ENCODE measurements at regions not wholly inside any gene's neighbourhood (a gene's known extent, or its start where the extent isn't known, plus 50 kb on each side); places are given as distances from the start of the nearest gene placed in this dataset.
A peak's percentile ranks its signal among the peaks of the same experiment; 100 is the strongest.

- no peak for DNase-seq (ENCODE audit: low read depth in 2 of 2)
Observed at GRCh38 chr17:79314617-79315357, 240.2 kb downstream of the ENGASE start.

DNA sequence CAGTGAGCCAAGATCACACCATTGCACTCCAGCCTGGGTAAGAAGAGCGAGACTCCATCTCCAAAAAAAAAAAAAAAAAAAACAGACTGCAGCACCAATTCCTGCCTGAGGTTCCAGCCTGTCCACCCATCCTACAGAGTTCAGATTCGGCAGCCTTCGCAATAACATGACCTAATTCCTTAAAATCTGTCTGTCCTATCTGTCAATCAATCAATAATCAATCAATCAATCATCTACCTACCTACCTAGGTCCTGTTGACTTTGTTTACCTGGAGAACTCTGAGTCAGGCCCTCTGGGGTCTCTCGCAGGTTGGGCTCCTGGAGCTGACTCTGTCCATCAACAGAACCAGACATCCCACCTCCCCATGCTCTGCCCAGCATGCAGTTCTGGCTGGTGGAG lies 236.7 kb downstream of the ENGASE start:
- DNase-seq (ENCODE audit: low read depth in 2 of 2): no peak

GRCh38 chr17:79306424-79307318 lies 232.0 kb downstream of the ENGASE start:
- DNase-seq (ENCODE audit: low read depth in 2 of 2): no peak

- no peak for DNase-seq (ENCODE audit: low read depth in 2 of 2)
Observed at GRCh38 chr17:79305768-79306423, 231.3 kb downstream of the ENGASE start.

GRCh38 chr17:79305376-79305767 lies 230.7 kb downstream of the ENGASE start:
- no peak for DNase-seq (ENCODE audit: low read depth in 2 of 2)

DNA sequence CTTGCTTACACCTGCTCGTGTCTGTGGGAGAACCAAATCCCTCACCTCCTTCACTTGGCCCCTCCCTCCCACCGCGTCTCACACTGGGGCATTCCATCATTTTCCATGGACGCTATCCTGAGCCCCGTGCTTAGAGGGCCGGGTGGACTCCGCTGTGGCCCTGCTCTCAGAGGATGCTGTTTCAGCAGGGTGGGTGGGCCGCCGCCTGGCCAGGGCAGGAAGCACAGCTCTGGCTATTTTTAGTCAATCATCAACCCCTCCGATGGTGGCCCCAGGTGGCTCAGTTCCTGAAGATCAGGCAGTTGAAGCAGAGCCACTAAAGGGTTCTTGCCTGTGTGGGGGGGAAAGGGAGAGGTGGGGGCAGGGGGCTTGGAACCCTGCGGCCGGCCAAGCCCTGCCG lies 230.3 kb downstream of the ENGASE start:
- no peak for DNase-seq (ENCODE audit: low read depth in 2 of 2)

DNA sequence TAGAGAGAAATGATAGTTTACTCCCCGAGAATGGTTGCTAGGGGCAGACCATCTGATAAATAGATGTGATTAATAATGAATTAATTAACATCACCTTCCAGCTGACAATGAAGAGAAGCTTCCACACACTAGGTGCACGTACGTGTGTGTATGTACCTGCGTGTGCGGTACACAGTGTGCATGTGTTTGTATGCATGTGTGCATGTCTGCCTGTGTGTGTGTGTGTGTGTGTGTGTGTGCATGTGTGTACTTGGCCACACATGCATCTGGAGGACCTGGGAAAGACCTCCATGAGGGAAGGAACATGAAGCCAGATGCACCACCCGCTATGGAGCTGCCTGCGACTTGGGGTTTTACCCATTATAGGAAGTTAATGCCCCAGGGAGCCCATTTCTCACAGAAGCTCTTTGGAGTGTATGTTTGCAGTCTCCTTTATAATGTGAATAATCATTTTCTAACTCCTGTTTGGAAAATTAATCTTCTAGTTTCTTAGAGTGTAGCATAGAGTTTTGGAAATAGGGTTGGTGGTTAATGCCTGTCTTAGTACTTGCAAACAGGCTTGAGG lies 229.1 kb downstream of the ENGASE start:
- DNase-seq (ENCODE audit: low read depth in 2 of 2): no peak

DNA sequence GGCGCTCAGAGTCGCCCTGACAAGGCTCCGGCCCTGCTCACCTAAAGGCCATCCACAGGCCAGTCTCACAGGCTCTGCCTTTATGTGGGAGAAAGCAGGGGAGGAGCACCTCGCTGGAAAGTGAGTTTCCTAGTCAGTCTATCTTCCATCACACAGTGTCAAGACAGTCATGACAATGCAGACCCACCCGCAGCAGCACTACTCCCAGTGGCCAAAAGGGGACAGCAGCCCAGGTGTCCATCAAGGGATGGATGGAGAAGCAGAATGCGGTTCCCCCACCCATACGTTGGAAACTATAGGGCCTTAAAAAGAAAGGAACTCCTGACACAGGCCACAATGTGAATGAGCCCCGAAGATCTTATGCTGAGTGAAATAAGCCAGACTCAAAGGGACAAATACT lies 226.8 kb downstream of the ENGASE start:
- no peak for DNase-seq (ENCODE audit: low read depth in 2 of 2)

GRCh38 chr17:79299349-79299748 lies 224.7 kb downstream of the ENGASE start:
- DNase-seq (ENCODE audit: low read depth in 2 of 2): no peak

DNA sequence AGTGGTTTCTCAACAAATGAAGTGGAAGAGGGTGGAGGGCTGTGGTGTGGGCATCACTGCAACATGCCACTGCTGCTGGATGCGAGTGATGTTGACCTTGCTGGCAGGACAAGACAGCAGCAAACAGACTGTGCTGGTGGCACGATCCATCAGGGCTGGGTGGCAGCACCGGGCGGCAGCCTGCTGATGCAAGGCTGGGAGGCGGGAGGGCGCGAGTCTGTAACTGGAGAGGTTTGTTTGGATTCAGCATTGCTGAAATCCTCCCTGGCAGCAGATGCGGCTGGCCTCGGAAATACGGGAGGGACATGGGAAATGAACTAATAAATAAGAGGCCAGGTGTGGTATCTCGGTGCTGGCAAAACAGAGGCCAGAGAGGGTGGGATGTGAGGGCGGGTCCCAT lies 224.2 kb downstream of the ENGASE start:
- no peak for DNase-seq (ENCODE audit: low read depth in 2 of 2)

GRCh38 chr17:79296243-79296642 lies 221.6 kb downstream of the ENGASE start:
- no peak for DNase-seq (ENCODE audit: low read depth in 2 of 2)

DNA sequence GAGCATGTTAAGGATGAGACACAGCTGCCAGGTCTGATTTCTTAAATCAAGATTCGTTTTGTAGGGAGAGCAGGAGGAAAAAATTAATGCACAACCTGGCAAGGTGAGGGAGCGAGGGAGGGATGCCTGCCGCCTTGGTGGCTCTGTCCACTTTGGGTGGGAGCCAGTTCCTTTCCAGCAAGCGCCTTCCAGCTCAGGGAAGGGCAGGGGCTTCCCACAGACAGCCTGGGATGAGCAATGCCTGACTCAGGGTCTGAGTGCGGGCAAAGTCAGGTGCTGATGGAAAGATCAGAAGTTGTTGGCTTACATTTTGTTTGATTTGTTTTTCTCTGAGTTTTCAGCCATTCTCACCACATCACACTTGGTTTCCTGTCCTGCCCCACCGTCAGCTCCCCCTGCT lies 220.7 kb downstream of the ENGASE start:
- DNase-seq (ENCODE audit: low read depth in 2 of 2): no peak

DNA sequence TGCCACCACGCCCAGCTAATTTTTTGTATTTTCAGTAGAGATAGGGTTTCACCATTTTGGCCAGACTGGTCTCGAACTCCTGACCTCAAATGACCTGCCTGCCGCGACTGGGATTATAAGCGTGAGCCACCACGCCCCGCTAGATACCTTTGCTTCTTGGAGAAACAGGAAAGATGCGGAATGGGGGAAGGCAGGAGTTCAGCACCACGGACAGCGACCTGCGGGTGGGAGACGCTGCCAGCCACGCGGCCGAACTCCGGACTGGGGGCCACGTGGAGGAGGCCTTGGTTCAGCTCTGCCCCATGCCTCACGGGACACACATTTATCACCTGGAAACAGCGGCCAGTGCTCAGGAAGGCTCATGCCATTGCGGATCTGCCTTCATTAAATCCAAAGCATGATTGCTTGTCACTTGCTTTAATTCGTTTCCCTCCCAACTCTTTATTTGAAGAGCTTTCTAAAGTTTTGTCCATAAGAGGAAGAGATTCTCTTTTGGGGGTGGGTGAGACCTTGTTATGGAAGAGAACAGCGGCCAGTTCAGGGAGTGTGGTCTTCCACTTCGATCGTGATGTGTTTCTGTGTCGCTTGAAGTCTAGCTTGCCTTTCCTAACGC lies 219.9 kb downstream of the ENGASE start:
- DNase-seq (ENCODE audit: low read depth in 2 of 2): peak; percentile 13 to 31

DNA sequence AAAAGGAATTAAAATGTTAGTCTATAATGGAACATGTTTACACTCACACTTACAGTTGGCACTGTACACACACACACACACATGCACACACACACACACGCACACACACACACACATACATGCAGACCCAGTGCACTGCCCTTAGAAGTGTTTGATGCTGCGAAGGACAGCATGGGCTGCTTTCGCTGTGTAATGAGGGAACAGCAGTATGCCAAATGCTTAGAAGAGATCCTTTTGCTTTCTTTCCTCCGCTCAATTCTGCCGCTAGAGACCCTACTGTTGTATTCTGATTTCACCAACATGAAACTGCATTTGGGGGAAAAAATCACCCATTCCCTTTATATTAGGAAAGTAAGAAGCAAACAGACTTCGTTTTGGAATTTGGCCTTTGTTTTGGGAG lies 217.9 kb downstream of the ENGASE start:
- no peak for DNase-seq (ENCODE audit: low read depth in 2 of 2)

DNA sequence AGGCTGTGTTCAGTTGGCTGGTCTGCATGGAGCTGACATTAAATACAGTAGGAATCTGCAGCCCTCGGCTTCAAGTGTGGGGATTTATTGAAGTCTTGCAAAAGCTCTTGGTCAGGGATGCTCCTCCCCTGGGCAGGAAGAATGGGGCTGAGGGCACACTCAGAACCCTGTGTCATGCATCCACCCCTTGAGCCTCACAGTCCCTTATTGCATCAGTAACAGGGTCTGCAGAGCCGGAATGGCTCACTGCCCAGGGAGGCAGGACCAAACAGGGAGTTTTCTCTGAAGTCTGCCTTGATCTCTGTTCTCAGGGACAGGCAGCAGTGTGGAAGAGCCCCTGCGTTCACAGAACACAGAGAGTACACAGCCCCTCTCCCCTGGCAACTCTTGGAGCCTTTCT lies 216.8 kb downstream of the ENGASE start:
- no peak for DNase-seq (ENCODE audit: low read depth in 2 of 2)

DNA sequence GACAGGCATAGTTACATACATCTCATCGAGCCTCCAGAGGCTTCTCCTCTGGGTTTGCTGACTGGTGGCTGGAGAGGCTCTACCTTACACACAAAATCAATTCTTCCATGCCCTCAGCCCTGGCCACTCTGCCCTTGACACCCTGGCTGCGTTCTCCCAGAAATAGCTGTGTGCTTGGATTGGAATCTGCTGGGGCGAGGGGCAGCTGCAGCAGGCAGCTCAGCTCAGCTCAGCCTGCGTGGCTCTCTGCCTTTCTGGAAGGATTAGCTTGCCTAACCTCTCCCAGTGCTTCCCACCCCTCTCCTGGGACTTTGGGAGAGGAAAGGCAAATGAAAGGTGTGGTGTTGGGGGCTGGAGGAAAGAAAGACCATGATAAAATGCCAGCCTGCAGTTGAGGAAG lies 216.1 kb downstream of the ENGASE start:
- DNase-seq (ENCODE audit: low read depth in 2 of 2): no peak

GRCh38 chr17:79288950-79289349 lies 214.3 kb downstream of the ENGASE start:
- DNase-seq (ENCODE audit: low read depth in 2 of 2): no peak

- no peak for DNase-seq (ENCODE audit: low read depth in 2 of 2)
Observed at GRCh38 chr17:79286440-79286839, 211.8 kb downstream of the ENGASE start.

- DNase-seq (ENCODE audit: low read depth in 2 of 2): no peak
Observed at GRCh38 chr17:79285973-79286372, 211.3 kb downstream of the ENGASE start.

DNA sequence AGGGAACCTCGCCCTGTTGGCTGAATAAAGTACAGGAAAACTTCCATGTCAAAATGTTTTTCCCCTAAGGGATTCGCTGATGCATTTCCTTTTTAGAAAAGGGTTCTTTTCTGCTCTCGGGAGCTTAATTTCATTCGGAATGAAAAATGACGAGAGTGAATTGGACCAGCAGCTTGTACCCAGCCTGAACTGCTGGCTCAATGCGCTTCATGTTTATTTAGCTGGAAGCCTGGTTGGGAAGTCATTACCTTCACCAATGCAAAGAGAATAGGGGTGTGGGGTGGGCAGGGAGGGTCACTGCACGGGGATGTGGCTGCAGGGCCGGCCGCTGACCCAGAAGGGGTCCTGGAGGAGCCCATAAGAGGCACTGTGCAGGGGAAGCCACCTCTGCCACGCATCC lies 207.7 kb downstream of the ENGASE start:
- DNase-seq (ENCODE audit: low read depth in 2 of 2): no peak

GRCh38 chr17:79281803-79282202 lies 207.2 kb downstream of the ENGASE start:
- DNase-seq (ENCODE audit: low read depth in 2 of 2): no peak

Measured in stimulated activated CD4-positive, alpha-beta T cell treated with anti-CD3 and anti-CD28 coated beads, Interleukin-1b, Interleukin-23, amount 100 ng/mL, for 4 hours (primary cell).